GM18502 (cell line): ENCODE measurements at regions not wholly inside any gene's neighbourhood (a gene's known extent, or its start where the extent isn't known, plus 50 kb on each side); places are given as distances from the start of the nearest gene placed in this dataset.
"Not testable (repeated sequence)": the region's sequence is repeated elsewhere in the genome, so short reads cannot be mapped to it uniquely, and the experiment has no call there.

Experiments
- ATAC-seq: cut with Tn5 transposase; IDR thresholded peaks from one replicate; pipeline ENCODE4 v1.9.1; 2021; ENCODE audit warnings: mild to moderate bottlenecking; ENCODE audit not compliant: unreplicated experiment, poor library complexity

GRCh38 chr1:181170194-181170593 lies 81.7 kb downstream of the IER5 start:
- ATAC-seq = no peak

GRCh38 chr1:181172082-181172481 lies 83.6 kb downstream of the IER5 start:
- no peak for ATAC-seq

- ATAC-seq = no peak
These were observed 85.4 kb downstream of the IER5 start for GRCh38 chr1:181173761-181174447.

GRCh38 chr1:181174861-181175260 lies 86.4 kb downstream of the IER5 start:
- no peak for ATAC-seq

- ATAC-seq = no peak
These were observed 86.9 kb downstream of the IER5 start for GRCh38 chr1:181175356-181175910.

GRCh38 chr1:181175955-181176354 lies 87.5 kb downstream of the IER5 start:
- no peak for ATAC-seq

- no peak for ATAC-seq
These were observed 89.9 kb downstream of the IER5 start for GRCh38 chr1:181178241-181178879.

GRCh38 chr1:181179279-181179986 lies 90.9 kb downstream of the IER5 start:
- ATAC-seq = no peak

- ATAC-seq = no peak
These were observed 91.5 kb downstream of the IER5 start for GRCh38 chr1:181179987-181180365.

- ATAC-seq = no peak
These were observed 92.0 kb downstream of the IER5 start for GRCh38 chr1:181180407-181181031.

- ATAC-seq = no peak
These were observed 93.5 kb downstream of the IER5 start for GRCh38 chr1:181181792-181182585.

- no peak for ATAC-seq
These were observed 96.1 kb downstream of the IER5 start for GRCh38 chr1:181184621-181185020.

- ATAC-seq = no peak
These were observed 97.0 kb downstream of the IER5 start for GRCh38 chr1:181185461-181185860.

- ATAC-seq = not testable (repeated sequence)
These were observed 97.6 kb downstream of the IER5 start for GRCh38 chr1:181186133-181186532.

- ATAC-seq = no peak
These were observed 99.0 kb downstream of the IER5 start for GRCh38 chr1:181187337-181188126.

GRCh38 chr1:181189245-181189644 lies 100.7 kb downstream of the IER5 start:
- no peak for ATAC-seq

GRCh38 chr1:181189691-181190363 lies 101.3 kb downstream of the IER5 start:
- peak; percentile 66 for ATAC-seq

GRCh38 chr1:181190364-181191035 lies 102.0 kb downstream of the IER5 start:
- ATAC-seq = no peak
